ENCODE measurements at regions not wholly inside any gene's neighbourhood (a gene's known extent, or its start where the extent isn't known, plus 50 kb on each side); places are given as distances from the start of the nearest gene placed in this dataset.

- TF ChIP-seq, protein P1, sequence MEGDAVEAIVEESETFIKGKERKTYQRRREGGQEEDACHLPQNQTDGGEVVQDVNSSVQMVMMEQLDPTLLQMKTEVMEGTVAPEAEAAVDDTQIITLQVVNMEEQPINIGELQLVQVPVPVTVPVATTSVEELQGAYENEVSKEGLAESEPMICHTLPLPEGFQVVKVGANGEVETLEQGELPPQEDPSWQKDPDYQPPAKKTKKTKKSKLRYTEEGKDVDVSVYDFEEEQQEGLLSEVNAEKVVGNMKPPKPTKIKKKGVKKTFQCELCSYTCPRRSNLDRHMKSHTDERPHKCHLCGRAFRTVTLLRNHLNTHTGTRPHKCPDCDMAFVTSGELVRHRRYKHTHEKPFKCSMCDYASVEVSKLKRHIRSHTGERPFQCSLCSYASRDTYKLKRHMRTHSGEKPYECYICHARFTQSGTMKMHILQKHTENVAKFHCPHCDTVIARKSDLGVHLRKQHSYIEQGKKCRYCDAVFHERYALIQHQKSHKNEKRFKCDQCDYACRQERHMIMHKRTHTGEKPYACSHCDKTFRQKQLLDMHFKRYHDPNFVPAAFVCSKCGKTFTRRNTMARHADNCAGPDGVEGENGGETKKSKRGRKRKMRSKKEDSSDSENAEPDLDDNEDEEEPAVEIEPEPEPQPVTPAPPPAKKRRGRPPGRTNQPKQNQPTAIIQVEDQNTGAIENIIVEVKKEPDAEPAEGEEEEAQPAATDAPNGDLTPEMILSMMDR (IDR thresholded peaks at IDR 0.05): no peak
- TF ChIP-seq POLR2A (IDR thresholded peaks at IDR 0.05): no peak
These were observed 71.9 kb upstream of the USP24 start for GRCh38 chr1:55286856-55287602.

All from testis (tissue), 2 donors.